NCI-H526 (cell line): ENCODE measurements at regions not wholly inside any gene's neighbourhood (a gene's known extent, or its start where the extent isn't known, plus 50 kb on each side); places are given as distances from the start of the nearest gene placed in this dataset.
A peak's percentile ranks its signal among the peaks of the same experiment; 100 is the strongest.
"Not testable (repeated sequence)": the region's sequence is repeated elsewhere in the genome, so short reads cannot be mapped to it uniquely, and the experiment has no call there.

Experiments used
- DNase-seq, 2 experiments: peaks; one replicate each; lab custom pipeline; 2025; lab: John Stamatoyannopoulos, UW

DNA sequence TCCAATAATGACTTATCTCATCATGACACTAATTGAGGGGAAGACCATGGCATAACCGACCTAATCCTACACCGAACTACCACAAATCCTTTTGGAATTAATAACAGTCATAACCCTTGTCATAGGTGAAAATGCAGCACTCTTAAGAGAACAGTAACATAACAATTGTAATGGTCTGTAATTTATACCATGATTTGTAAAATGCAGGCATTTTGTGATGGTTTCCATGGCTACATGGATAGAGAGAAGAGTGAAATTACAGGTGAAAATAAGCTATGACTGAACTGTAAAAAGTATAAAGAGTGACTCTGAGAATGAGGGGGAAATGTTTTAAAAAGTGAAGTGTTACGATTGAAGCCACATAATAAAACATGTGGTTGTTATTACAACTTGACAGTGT is 494.1 kb upstream of the SLC39A10 start:
- DNase-seq, result no peak

DNA sequence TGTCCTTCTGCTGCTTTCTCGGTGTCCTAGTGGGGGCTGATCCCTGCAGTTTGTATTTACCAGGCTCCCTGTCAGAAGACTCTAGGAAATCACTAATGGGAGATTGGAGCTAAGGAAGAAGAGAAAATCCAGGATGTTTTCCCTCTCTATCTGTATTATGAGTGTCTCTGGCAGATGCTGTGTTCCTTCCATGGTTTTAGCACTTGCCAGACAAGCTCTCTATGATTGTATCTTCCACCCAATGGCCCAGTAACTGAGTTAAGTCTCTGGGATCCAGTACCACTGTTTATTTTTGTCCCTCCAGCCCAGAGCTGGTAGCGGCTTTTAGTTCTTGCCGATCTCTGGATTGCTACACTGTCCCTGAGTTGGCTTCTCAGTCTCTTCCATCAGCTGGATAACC is 494.8 kb upstream of the SLC39A10 start:
- DNase-seq, result no peak

DNA sequence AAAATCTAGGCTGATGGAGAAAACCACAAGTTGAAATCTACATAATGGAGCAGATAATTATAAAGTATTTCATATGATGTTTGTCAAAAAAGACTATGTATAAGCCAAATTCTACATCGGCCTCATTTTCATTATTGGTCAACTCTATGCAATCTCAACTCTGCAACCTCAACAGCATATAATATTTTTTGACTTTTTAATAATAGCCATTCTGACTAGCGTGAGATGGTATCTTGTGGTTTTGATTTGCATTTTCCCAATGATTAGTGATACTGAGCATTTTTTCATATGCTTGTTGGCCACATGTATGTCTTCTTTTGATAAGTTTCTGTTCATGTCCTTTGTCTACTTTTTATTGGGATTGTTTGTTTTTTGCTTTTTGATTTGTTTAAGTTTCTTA is 496.1 kb upstream of the SLC39A10 start:
- DNase-seq, result no peak

- DNase-seq, result no peak
These were observed 505.3 kb upstream of the SLC39A10 start for GRCh38 chr2:195151711-195152110.

GRCh38 chr2:195150819-195151218 is 506.2 kb upstream of the SLC39A10 start:
- no peak for DNase-seq

GRCh38 chr2:195148004-195148403 is 509.0 kb upstream of the SLC39A10 start:
- no peak for DNase-seq

DNA sequence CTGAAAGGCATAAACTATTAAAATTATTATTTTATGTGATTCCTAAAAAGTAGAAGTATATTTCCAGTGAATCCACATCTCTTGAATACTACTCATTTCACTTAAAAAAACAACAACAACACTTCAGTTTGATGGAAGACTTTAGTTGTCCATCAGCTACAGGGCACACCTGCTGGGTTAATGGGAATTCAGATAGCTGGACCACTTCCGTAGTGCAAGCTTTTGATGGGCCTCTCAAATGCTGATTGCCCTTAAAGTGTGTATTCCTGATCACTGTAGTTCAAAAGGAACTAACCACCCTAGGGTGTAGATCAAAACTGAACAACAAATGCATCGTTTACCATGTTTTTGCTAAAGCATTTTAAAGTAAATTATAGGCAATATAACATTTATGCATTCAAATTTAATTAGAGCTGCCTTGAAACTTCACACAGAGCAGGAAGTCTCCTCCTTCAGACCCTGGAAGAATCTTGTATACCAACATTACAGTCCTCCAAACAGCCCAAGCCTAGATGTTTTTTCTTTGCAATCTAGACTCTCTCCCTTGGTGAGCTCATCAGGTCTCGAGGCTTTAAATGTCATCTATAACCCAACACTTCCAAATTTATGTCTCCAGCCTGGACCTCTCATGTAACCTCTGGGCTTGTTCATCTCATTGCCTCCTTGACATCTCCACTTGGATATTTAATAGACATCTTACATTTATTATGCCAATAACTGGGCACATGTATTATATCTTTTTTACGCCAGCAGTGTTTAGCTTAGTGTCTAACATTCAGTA is 510.1 kb upstream of the SLC39A10 start:
- DNase-seq, result no peak

DNA sequence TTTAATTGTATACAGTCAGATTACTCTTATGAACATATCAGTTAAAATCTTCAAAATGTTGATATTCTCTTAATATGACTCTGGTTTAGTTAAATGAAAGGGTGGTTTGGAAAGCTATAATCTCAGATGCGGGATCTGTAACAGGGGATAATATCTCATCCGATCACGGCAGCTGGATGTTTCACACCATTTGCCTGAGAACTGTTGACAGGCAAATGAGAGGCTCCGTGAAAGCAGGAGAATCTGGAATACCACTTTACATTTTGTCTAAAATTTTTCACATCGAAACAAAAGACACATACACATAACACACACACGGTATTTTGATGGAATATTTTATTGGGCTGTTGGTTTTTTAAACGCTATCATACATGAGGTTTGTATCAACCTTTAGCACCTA is 518.6 kb upstream of the SLC39A10 start:
- DNase-seq, result peak in 1 of 2 experiments; percentile 9

- DNase-seq, result not testable (repeated sequence)
These were observed 531.1 kb upstream of the SLC39A10 start for GRCh38 chr2:195125889-195126288.

- DNase-seq, result no peak
These were observed 532.5 kb upstream of the SLC39A10 start for GRCh38 chr2:195124391-195125079.

- DNase-seq, result peak; percentile 58 to 77
These were observed 534.4 kb upstream of the SLC39A10 start for GRCh38 chr2:195122653-195123052.

GRCh38 chr2:195121341-195121740 is 535.7 kb upstream of the SLC39A10 start:
- DNase-seq, result no peak

GRCh38 chr2:195119231-195119630 is 537.8 kb upstream of the SLC39A10 start:
- DNase-seq, result no peak

DNA sequence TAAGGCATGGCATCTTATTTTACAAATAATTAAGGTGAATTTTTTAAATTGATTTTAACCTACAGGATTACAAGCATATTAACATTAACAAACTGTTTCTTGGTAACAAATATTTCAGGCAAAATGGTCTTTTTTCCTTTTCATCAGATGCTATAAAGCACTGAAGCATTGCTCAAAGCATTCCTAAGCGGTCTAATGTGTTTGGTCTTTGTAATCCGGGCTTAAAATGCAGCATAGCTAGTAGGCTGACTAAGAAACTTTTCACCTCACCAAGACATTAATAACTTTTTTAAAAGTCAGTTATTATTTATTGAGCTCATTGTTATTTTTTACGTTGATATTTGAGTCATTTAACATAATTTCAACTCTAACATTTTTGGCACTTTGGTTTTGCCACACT is 538.8 kb upstream of the SLC39A10 start:
- DNase-seq, result no peak

DNA sequence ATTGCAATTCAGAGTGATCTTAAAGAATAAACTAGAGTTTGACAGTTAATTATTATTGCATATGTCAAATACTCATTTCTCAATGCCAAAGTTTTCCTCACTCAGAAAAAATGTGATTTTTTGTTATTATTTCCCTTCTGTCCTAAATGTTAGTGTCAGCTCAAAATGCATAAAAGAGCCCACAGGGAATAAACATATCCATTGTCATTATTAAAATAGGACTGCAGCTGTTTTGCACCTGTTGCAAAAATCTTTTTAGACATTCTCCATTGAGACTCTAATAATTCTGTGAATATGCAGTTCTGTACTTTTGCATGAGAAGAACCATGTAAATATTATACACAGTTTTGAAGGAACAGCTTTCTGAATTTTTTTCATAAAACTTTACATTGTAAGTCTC is 540.0 kb upstream of the SLC39A10 start:
- no peak for DNase-seq

GRCh38 chr2:195115738-195116137 is 541.3 kb upstream of the SLC39A10 start:
- DNase-seq, result no peak

DNA sequence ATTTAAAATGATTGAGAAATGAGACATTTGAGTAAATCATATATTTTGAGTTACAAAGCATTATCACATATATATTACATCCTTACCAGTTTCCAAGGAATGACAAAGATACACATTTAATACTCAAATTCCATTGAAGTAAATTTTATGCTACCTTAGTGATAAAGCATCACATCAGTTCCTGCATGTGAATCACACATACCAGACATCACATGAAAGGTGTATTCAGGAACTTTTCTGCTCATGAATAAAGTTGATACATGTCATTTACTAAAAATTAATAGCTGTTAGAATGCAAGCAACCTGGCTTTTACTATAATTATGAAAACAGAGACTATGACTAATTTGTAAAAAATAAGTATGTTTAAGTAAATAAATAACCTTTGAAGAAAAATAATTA is 548.8 kb upstream of the SLC39A10 start:
- no peak for DNase-seq

DNA sequence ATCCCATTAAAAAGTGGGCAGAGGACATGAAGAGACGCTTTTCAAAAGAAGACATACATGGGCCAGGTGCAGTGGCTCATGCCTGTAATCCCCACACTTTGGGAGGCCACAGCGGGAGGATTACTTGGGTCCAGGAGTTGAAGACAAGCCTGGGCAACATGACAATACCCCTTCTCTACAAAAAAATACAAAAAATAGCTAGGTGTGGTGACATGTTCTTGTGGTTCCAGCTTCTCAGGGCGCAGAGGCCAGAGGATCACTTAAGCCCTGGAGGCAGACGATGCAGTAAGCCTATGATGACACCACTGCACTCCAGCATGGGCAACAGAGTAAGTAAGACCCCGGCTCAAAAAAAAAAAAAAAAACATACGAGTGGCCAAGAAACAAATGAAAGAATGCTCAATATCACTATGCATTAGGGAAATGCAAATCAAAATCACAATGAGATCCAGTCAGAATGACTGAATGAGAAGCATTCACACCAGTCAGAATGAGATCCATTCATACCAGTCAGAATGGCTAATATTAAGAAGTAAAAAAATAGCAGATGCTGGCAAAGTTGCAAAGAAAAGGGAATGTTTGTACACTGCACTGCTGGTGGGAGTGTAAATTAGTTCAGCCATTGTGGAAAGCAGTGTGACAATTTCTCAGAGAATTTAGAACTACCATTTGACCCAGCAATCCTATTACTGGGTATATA is 550.2 kb upstream of the SLC39A10 start:
- DNase-seq, result no peak

DNA sequence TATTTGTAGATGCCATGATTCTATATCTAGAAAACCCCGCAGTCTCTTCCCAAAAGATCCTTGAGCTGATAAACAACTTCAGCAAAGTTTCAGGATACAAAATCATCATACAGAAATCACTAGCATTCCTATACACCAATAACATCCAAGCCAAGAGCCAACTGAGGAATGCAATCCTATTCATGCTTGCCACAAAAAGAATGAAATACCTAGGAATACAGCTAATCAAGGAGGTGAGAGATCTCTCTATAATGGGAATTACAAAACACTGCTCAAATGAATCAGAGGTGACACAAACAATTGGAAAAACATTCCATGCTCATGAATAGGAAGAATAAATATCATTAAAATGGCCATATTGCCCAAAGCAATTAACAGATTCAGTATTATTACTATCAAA is 551.4 kb upstream of the SLC39A10 start:
- DNase-seq, result no peak

DNA sequence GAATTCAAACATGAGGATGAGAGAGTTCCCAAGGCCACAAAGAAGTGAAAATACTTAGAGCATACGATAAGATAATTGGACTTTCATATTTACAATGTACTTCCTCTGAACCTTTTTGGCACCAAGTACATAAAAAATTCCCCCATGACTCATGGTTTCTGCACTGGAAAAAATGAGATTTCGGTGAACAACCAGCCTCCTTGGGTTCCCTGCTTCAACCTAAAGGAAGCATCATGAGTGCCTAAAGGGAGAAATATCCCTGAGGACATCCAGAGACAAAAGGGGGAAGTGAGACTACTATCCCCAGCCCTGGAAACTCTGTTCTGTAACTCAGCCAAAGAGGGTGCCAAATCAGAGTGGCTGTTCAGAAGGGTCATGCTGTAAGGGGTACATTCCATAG is 562.7 kb upstream of the SLC39A10 start:
- DNase-seq, result no peak

DNA sequence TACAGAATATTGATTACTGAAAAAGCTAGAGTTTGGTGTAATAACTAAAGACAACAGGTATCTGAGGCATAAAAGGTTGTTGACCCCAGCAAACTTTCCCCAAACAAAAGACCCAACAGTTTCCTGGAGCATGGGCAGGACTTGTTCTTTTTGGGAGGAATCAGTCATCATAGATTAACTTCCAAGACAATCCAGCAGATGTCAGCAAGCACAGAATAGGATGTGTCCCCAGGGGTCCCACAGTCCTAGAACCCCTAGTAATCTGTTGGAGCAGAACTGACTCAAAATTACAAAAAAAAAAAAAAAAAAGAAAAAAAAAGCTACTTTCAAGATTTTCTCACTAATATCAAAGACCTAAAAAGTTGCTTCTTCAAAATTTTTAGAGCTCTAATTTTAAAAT is 564.7 kb upstream of the SLC39A10 start:
- no peak for DNase-seq

DNA sequence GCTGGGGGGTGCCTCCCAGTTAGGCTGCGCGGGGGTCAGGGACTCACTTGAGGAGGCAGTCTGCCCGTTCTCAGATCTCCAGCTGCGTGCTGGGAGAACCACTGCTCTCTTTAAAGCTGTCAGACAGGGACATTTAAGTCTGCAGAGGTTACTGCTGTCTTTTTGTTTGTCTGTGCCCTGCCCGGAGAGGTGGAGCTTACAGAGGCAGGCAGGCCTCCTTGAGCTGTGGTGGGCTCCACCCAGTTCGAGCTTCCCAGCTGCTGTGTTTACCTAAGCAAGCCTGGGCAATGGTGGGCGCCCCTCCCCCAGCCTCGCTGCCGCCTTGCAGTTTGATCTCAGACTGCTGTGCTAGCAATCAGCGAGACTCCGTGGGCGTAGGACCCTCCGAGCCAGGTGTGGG is 584.2 kb upstream of the SLC39A10 start:
- DNase-seq, result peak in 1 of 2 experiments; percentile 40

- DNase-seq, result no peak
These were observed 600.0 kb upstream of the SLC39A10 start for GRCh38 chr2:195057001-195057400.
